HEK293 (cell line): ENCODE measurements at regions not wholly inside any gene's neighbourhood (a gene's known extent, or its start where the extent isn't known, plus 50 kb on each side); places are given as distances from the start of the nearest gene placed in this dataset.

ENCODE experiments used
- CTCF ChIA-PET: fragments of 350-600 bp; formaldehyde crosslinking; extraction: SDS; loops from one replicate; lab custom pipeline; 2021; ENCODE audit warnings: antibody characterized with exemption; lab: Yijun Ruan, JAX
- POLR2A ChIA-PET: fragments of 300-600 bp; formaldehyde crosslinking; extraction: SDS; loops from one replicate; lab custom pipeline; 2020; ENCODE audit warnings: antibody characterized with exemption, inconsistent platforms; lab: Yijun Ruan, JAX
- H3K27ac ChIP-seq: fragments of 200-500 bp; sonication (Bioruptor generic); 2 replicates; pipeline ENCODE4 v1.5.1; 2014; ENCODE audit warnings: low read depth, low read length, control low read depth, inconsistent platforms; ENCODE audit errors: extremely low read depth
- H3K36me3 ChIP-seq, 2 experiments: fragments of 200-500 bp in 1 of 2; sonication (Bioruptor generic) in 1 of 2; 1 replicate in 1 of 2; 2 replicates in 1 of 2; pipeline ENCODE4 v1.5.1; 2014 to 2017; ENCODE audit warnings: inconsistent platforms in 2 of 2, low read length in 2 of 2; ENCODE audit not compliant: control insufficient read depth in 2 of 2, insufficient read depth in 1 of 2
- H3K4me1 ChIP-seq: fragments of 200-500 bp; sonication (Bioruptor generic); 2 replicates; pipeline ENCODE4 v1.5.1; 2014; ENCODE audit warnings: mild to moderate bottlenecking, low read length, inconsistent platforms; ENCODE audit not compliant: control insufficient read depth, insufficient read depth
- H3K4me3 ChIP-seq: 2 replicates; pipeline ENCODE4 v1.5.1; 2011; ENCODE audit warnings: low read depth, mild to moderate bottlenecking, control low read depth, low read length, moderate library complexity
- H3K9me3 ChIP-seq: fragments of 200-500 bp; sonication (Bioruptor generic); 2 replicates; pipeline ENCODE4 v1.5.1; 2014; ENCODE audit warnings: low read depth, low read length, inconsistent platforms; ENCODE audit not compliant: control insufficient read depth, insufficient read depth
- FEZF1 ChIP-seq: fragments of 450-650 bp; formaldehyde crosslinking; IDR thresholded peaks from 2 replicates; pipeline ENCODE4 v1.5.1; 2016; ENCODE audit warnings: missing biosample characterization, missing genetic modification characterization
- MZF1 ChIP-seq: fragments of 450-650 bp; formaldehyde crosslinking; IDR thresholded peaks from 2 replicates; pipeline ENCODE4 v1.5.1; 2017; ENCODE audit warnings: missing biosample characterization, missing genetic modification characterization, borderline replicate concordance
- YY1 ChIP-seq: fragments of 450-650 bp; formaldehyde crosslinking; IDR thresholded peaks from 2 replicates; pipeline ENCODE4 v1.5.1; 2018; ENCODE audit warnings: missing biosample characterization, missing genetic modification characterization
- ZBTB17 ChIP-seq: fragments of 450-650 bp; formaldehyde crosslinking; IDR thresholded peaks from 2 replicates; pipeline ENCODE4 v1.5.1; 2016; ENCODE audit warnings: missing biosample characterization, missing genetic modification characterization
- ZBTB20 ChIP-seq: fragments of 450-650 bp; formaldehyde crosslinking; IDR thresholded peaks from 2 replicates; pipeline ENCODE4 v1.5.1; 2016; ENCODE audit warnings: missing biosample characterization, missing genetic modification characterization
- ZFP69B ChIP-seq: fragments of 450-650 bp; formaldehyde crosslinking; IDR thresholded peaks from 2 replicates; pipeline ENCODE4 v1.5.1; 2016; ENCODE audit warnings: missing biosample characterization, missing genetic modification characterization
- ZNF114 ChIP-seq: fragments of 450-650 bp; formaldehyde crosslinking; IDR thresholded peaks from 2 replicates; pipeline ENCODE4 v1.5.0; 2017; ENCODE audit warnings: missing biosample characterization, missing genetic modification characterization
- ZNF140 ChIP-seq: fragments of 450-650 bp; formaldehyde crosslinking; IDR thresholded peaks from 2 replicates; pipeline ENCODE4 v1.5.1; 2016; ENCODE audit warnings: missing biosample characterization, missing genetic modification characterization
- ZNF24 ChIP-seq: fragments of 450-650 bp; formaldehyde crosslinking; IDR thresholded peaks from 2 replicates; pipeline ENCODE4 v1.5.1; 2016; ENCODE audit warnings: missing biosample characterization, missing genetic modification characterization
- ZNF391 ChIP-seq: fragments of 450-650 bp; formaldehyde crosslinking; IDR thresholded peaks from 2 replicates; pipeline ENCODE4 v1.5.1; 2016; ENCODE audit warnings: low read depth, missing biosample characterization, missing genetic modification characterization, borderline replicate concordance
- ZNF423 ChIP-seq: fragments of 450-650 bp; formaldehyde crosslinking; IDR thresholded peaks from 2 replicates; pipeline ENCODE4 v1.5.1; 2016; ENCODE audit warnings: missing biosample characterization, missing genetic modification characterization
- ZNF555 ChIP-seq: fragments of 450-650 bp; formaldehyde crosslinking; conservative IDR thresholded peaks from 2 replicates; pipeline ENCODE4 v1.5.1; 2017; ENCODE audit warnings: missing biosample characterization, mild to moderate bottlenecking, missing genetic modification characterization, inconsistent platforms
- ZNF610 ChIP-seq: fragments of 450-650 bp; formaldehyde crosslinking; IDR thresholded peaks from 2 replicates; pipeline ENCODE4 v1.5.1; 2016; ENCODE audit warnings: missing biosample characterization, missing genetic modification characterization, borderline replicate concordance
- ZNF621 ChIP-seq: fragments of 450-650 bp; formaldehyde crosslinking; IDR thresholded peaks from 2 replicates; pipeline ENCODE4 v1.5.1; 2017; ENCODE audit warnings: missing biosample characterization, missing genetic modification characterization
- ZNF777 ChIP-seq: fragments of 450-650 bp; formaldehyde crosslinking; IDR thresholded peaks from 2 replicates; pipeline ENCODE4 v1.5.1; 2017; ENCODE audit warnings: missing biosample characterization, missing genetic modification characterization, borderline replicate concordance
- TF ChIP-seq, protein P1 (sequence below): fragments of 450-650 bp; formaldehyde crosslinking; IDR thresholded peaks from 2 replicates; pipeline ENCODE4 v1.5.1; 2016; ENCODE audit warnings: missing biosample characterization, missing genetic modification characterization
- TF ChIP-seq, protein P2 (sequence below): fragments of 450-650 bp; formaldehyde crosslinking; IDR thresholded peaks from 2 replicates; pipeline ENCODE4 v1.5.1; 2017; ENCODE audit warnings: missing biosample characterization, mild to moderate bottlenecking, missing genetic modification characterization, moderate library complexity

DNA sequence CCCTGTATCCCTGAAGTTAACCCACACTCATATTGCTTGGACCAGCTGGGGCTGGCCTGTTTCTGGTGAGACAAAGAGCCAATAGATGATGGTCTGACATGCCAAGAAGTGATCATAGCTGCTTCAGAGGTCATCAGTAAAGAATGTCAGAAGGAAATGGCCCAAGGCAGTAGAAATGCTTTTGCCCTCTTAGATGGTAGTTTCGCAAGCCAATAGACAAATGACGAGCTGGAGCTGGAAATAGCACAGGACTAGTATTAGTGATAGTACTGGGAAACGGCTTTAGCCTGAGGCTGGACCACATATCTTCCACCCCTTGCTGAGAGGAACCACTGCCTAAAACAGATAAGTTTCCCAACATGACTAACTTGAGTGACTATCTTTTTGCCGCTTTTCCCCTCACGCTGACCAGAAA is 176.1 kb upstream of the THBS1 start:
- no peaks in the 10 kb centered on the region for H3K9me3 ChIP-seq
- H3K36me3 ChIP-seq = no peaks in the 10 kb centered on the region
- CTCF ChIA-PET = interaction anchor here (1.3 kb wide), 1 partner anchor 175 kb away, joined by 4 read pairs; the partner anchor contains the start of gene THBS1
- POLR2A ChIA-PET = interaction anchor here (1.0 to 3.0 kb wide), 2 partner anchors 42 to 175 kb away, joined by 3 to 15 read pairs; partner anchors contain the start of gene THBS1
- peaks cover 17% of the 10 kb centered on the region for H3K4me1 ChIP-seq
- no peak overlapping the region for H3K4me3 ChIP-seq
- H3K27ac ChIP-seq = no peak overlapping the region
- TF ChIP-seq, protein P1, sequence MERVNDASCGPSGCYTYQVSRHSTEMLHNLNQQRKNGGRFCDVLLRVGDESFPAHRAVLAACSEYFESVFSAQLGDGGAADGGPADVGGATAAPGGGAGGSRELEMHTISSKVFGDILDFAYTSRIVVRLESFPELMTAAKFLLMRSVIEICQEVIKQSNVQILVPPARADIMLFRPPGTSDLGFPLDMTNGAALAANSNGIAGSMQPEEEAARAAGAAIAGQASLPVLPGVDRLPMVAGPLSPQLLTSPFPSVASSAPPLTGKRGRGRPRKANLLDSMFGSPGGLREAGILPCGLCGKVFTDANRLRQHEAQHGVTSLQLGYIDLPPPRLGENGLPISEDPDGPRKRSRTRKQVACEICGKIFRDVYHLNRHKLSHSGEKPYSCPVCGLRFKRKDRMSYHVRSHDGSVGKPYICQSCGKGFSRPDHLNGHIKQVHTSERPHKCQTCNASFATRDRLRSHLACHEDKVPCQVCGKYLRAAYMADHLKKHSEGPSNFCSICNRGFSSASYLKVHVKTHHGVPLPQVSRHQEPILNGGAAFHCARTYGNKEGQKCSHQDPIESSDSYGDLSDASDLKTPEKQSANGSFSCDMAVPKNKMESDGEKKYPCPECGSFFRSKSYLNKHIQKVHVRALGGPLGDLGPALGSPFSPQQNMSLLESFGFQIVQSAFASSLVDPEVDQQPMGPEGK (tag by site-specific recombination) = no peak
- TF ChIP-seq, protein P2, sequence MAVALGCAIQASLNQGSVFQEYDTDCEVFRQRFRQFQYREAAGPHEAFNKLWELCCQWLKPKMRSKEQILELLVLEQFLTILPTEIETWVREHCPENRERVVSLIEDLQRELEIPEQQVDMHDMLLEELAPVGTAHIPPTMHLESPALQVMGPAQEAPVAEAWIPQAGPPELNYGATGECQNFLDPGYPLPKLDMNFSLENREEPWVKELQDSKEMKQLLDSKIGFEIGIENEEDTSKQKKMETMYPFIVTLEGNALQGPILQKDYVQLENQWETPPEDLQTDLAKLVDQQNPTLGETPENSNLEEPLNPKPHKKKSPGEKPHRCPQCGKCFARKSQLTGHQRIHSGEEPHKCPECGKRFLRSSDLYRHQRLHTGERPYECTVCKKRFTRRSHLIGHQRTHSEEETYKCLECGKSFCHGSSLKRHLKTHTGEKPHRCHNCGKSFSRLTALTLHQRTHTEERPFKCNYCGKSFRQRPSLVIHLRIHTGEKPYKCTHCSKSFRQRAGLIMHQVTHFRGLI (tag by site-specific recombination) = no peak
- TF ChIP-seq ZNF621 (tag by site-specific recombination) (no peak), ZNF610 (tag by site-specific recombination) (no peak), FEZF1 (tag by site-specific recombination) (peak; percentile 55; the same call in 1 of the 2 replicates), ZBTB17 (tag by site-specific recombination) (no peak), YY1 (tag by site-specific recombination) (no peak), ZBTB20 (peak; percentile 57), ZNF777 (tag by site-specific recombination) (no peak), ZFP69B (tag by site-specific recombination) (no peak), ZNF423 (tag by site-specific recombination) (no peak)
- TF ChIP-seq, all 188 proteins: peak for 2

DNA sequence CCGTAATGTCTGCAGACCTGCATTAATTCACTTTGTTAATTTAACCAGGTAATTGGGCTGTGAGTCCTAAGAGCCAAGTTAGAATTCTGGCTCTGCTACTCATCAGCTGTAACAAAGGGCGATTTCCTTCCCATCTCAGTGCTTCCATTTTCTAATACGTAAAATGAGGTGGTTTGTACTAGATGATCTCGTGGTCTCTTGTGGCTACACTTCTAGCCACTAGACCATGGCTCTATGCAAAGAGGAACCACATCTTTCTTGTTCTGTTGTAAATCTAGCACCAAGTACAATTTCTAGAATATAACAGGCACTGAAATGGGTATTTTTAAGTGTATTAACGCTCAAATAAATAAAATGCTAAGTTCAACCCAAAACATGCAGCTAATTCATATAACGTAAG is 174.4 kb upstream of the THBS1 start:
- Histone ChIP-seq H3K9me3 (no peaks in the 10 kb centered on the region), H3K4me3 (no peak overlapping the region), H3K27ac (no peak overlapping the region), H3K4me1 (peaks cover 17% of the 10 kb centered on the region)
- ChIA-PET POLR2A (no interaction called here), CTCF (no interaction called here)
- no peak for TF ChIP-seq ZNF391 (tag by site-specific recombination)
- no peak for TF ChIP-seq ZNF114 (tag by site-specific recombination)
- TF ChIP-seq MZF1 = no peak
- TF ChIP-seq, all 188 proteins: peak for 0
- no peaks in the 10 kb centered on the region for H3K36me3 ChIP-seq

DNA sequence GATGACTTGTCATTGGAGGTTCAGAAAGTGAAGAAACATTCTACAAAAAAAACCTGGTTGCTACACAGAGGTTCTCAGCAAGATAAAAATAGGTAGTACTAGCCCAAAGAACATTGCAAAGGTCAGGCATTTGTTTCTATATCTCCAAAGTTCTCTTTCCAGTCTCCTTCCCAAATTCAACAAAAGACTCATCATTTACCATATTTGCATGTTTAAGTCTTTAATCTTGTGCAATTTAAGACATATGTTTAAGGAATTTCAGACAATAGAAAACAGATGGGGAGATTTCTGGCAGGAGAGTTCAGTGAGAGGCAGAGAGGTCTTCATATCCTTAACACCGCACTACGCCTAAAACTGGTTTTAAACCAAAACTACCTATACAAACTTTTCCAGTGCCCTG is 173.8 kb upstream of the THBS1 start:
- Histone ChIP-seq H3K4me1 (peaks cover 17% of the 10 kb centered on the region), H3K27ac (no peak overlapping the region), H3K9me3 (no peaks in the 10 kb centered on the region), H3K4me3 (no peak overlapping the region), H3K36me3 (no peaks in the 10 kb centered on the region)
- TF ChIP-seq ZNF24 (tag by site-specific recombination) (no peak), ZNF555 (tag by site-specific recombination) (no peak), ZNF140 (tag by site-specific recombination) (no peak)
- ChIA-PET CTCF (no interaction called here), POLR2A (no interaction called here)
